T1000 (cell line): ENCODE measurements at regions not wholly inside any gene's neighbourhood (a gene's known extent, or its start where the extent isn't known, plus 50 kb on each side); places are given as distances from the start of the nearest gene placed in this dataset.
A peak's percentile ranks its signal among the peaks of the same experiment; 100 is the strongest.

Experiments used
- DNase-seq: peaks from one replicate; lab custom pipeline; 2025; ENCODE audit warnings: mixed read lengths; lab: John Stamatoyannopoulos, UW

- no peak for DNase-seq
These were observed 1566.9 kb upstream of the TMEM132C start for GRCh38 chr12:126700096-126700495.

GRCh38 chr12:126704609-126705008 lies 1562.4 kb upstream of the TMEM132C start:
- no peak for DNase-seq

- no peak for DNase-seq
These were observed 1560.7 kb upstream of the TMEM132C start for GRCh38 chr12:126706300-126706699.

- peak; percentile 10 for DNase-seq
These were observed 1558.5 kb upstream of the TMEM132C start for GRCh38 chr12:126708492-126708896.

GRCh38 chr12:126718365-126718764 lies 1548.6 kb upstream of the TMEM132C start:
- DNase-seq = no peak

- no peak for DNase-seq
These were observed 1546.9 kb upstream of the TMEM132C start for GRCh38 chr12:126719912-126720705.

- no peak for DNase-seq
These were observed 1540.3 kb upstream of the TMEM132C start for GRCh38 chr12:126726481-126727217.

- DNase-seq = no peak
These were observed 1539.5 kb upstream of the TMEM132C start for GRCh38 chr12:126727218-126728075.

GRCh38 chr12:126734296-126734695 lies 1532.7 kb upstream of the TMEM132C start:
- DNase-seq = no peak

- DNase-seq = no peak
These were observed 1532.3 kb upstream of the TMEM132C start for GRCh38 chr12:126734710-126735109.

GRCh38 chr12:126741536-126742240 lies 1525.3 kb upstream of the TMEM132C start:
- DNase-seq = no peak

- no peak for DNase-seq
These were observed 1524.7 kb upstream of the TMEM132C start for GRCh38 chr12:126742241-126742641.

GRCh38 chr12:126747530-126748149 lies 1519.3 kb upstream of the TMEM132C start:
- DNase-seq = no peak

GRCh38 chr12:126752021-126752420 lies 1514.9 kb upstream of the TMEM132C start:
- no peak for DNase-seq

GRCh38 chr12:126757326-126757725 lies 1509.6 kb upstream of the TMEM132C start:
- no peak for DNase-seq

GRCh38 chr12:126760092-126760491 lies 1506.9 kb upstream of the TMEM132C start:
- no peak for DNase-seq

GRCh38 chr12:126761420-126761819 lies 1505.5 kb upstream of the TMEM132C start:
- no peak for DNase-seq

GRCh38 chr12:126762150-126762549 lies 1504.8 kb upstream of the TMEM132C start:
- no peak for DNase-seq

GRCh38 chr12:126763359-126763758 lies 1503.6 kb upstream of the TMEM132C start:
- no peak for DNase-seq

GRCh38 chr12:126767334-126767733 lies 1499.6 kb upstream of the TMEM132C start:
- no peak for DNase-seq

GRCh38 chr12:126768517-126768916 lies 1498.5 kb upstream of the TMEM132C start:
- no peak for DNase-seq
